ENCODE measurements at regions not wholly inside any gene's neighbourhood (a gene's known extent, or its start where the extent isn't known, plus 50 kb on each side); places are given as distances from the start of the nearest gene placed in this dataset.
"Not testable (repeated sequence)": the region's sequence is repeated elsewhere in the genome, so short reads cannot be mapped to it uniquely, and the experiment has no call there.

DNA sequence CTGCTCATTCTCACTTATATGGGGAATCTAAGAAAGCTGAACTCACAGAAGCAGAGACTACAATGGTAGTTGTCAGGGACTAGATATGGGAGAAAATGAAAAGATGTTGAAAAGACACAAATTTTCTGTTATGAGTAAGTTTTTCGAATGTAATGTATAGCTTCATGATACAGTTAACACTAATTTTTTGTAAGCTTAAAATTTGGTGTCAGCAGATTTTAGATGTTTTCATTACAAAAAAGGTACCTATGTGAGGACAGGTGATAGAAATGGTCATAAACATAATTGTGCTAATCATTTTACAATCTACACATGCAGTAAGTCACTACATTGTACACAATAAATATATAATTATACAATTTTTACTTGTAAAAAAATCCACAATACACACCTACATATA, 286.6 kb downstream of the ZNF33B start:
- Histone ChIP-seq H3K27me3 (ENCODE audit: control insufficient read depth, extremely low read depth, insufficient read depth, low read length) (no peaks in the 10 kb centered on the region), H3K9me1 (ENCODE audit: control insufficient read depth, extremely low read depth, insufficient read depth, low read length) (no peaks in the 10 kb centered on the region), H3K9me3 (ENCODE audit: control insufficient read depth, low read depth, low read length) (peaks cover 2% of the 10 kb centered on the region), H3K27ac (ENCODE audit: control insufficient read depth, insufficient read depth, low read length) (no peak overlapping the region), H2AFZ (ENCODE audit: control insufficient read depth, low read length) (no peak overlapping the region), H3K4me2 (ENCODE audit: control insufficient read depth, extremely low read depth, insufficient read depth, low read depth, low read length) (no peak overlapping the region), H4K20me1 (ENCODE audit: control insufficient read depth, extremely low read depth, insufficient read depth, low read length) (no peaks in the 10 kb centered on the region), H3K36me3 (ENCODE audit: control insufficient read depth in 2 of 2, extremely low read depth in 1 of 2, insufficient read depth in 2 of 2, low read length in 2 of 2) (no peaks in the 10 kb centered on the region), H3K79me2 (ENCODE audit: control insufficient read depth, insufficient read depth, low read length) (peaks cover 2% of the 10 kb centered on the region), H3K4me1 (ENCODE audit: control insufficient read depth, extremely low read depth, insufficient read depth, low read length) (no peaks in the 10 kb centered on the region), H3K4me3 (ENCODE audit: control insufficient read depth in 2 of 3, extremely low read depth in 1 of 3, insufficient read depth in 2 of 3, low read depth in 1 of 3, low read length in 3 of 3) (no peak overlapping the region), H3K9ac (ENCODE audit: control insufficient read depth, extremely low read depth, insufficient read depth, low read length) (no peak overlapping the region)
- FAIRE-seq (no peak), DNase-seq (ENCODE audit: low read depth, low spot score) (no peak)
- TF ChIP-seq EZH2 (IDR thresholded peaks at IDR 0.05; ENCODE audit: low read length) (no peak), CTCF (optimal IDR thresholded peaks at IDR 0.05 in 1 of 3, IDR thresholded peaks at IDR 0.05 in 1 of 3, conservative IDR thresholded peaks at IDR 0.05 in 1 of 3; ENCODE audit: extremely low read depth in 1 of 3, insufficient read depth in 2 of 3, low read length in 3 of 3) (no peak)
- dilution Hi-C loops (cut with MboI; ENCODE audit: extremely low pct_ligation_motif_present, low sequenced_read_pairs), result no loop called here

DNA sequence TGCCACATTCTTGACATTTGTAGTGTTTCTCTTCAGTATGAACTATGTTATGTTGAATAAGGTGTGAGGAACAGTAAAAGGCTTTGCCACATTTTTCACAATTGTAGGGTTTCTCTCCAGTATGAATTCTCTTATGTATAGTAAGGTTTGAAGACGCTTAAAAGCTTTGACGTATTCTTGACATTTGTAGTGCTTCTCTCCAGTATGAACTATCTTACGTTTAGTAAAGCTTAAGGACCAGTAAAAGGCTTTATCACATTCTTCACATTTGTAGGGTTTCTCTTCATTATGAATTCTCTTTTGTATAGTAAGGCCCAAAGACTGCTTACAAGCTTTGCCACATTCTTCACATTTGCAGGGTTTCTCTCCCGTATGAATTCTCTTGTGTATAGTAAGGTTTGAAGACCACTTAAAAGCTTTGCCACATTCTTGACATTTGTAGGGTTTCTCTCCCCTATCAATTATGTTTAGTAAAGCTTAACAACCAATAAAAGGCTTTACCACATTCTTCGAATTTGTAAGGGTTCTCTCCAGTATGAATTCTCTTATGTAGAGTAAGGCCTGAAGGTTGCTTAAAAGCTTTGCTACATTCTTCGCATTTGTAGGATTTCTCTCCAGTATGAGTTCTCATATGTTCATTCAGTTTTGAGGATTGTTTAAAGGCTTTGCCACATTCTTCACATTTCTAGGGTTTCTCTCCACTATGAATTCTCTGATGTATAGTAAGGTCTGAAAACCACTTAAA, 301.6 kb downstream of the ZNF33B start:
- H3K4me2 ChIP-seq (ENCODE audit: control insufficient read depth, extremely low read depth, insufficient read depth, low read depth, low read length); H3K9ac ChIP-seq (ENCODE audit: control insufficient read depth, extremely low read depth, insufficient read depth, low read length); DNase-seq (ENCODE audit: low read depth, low spot score); H4K20me1 ChIP-seq (ENCODE audit: control insufficient read depth, extremely low read depth, insufficient read depth, low read length); H3K79me2 ChIP-seq (ENCODE audit: control insufficient read depth, insufficient read depth, low read length); H2AFZ ChIP-seq (ENCODE audit: control insufficient read depth, low read length); H3K27ac ChIP-seq (ENCODE audit: control insufficient read depth, insufficient read depth, low read length); H3K9me1 ChIP-seq (ENCODE audit: control insufficient read depth, extremely low read depth, insufficient read depth, low read length); H3K27me3 ChIP-seq (ENCODE audit: control insufficient read depth, extremely low read depth, insufficient read depth, low read length); FAIRE-seq; dilution Hi-C loops (cut with MboI; ENCODE audit: extremely low pct_ligation_motif_present, low sequenced_read_pairs); H3K4me3 ChIP-seq (ENCODE audit: control insufficient read depth in 2 of 3, extremely low read depth in 1 of 3, insufficient read depth in 2 of 3, low read depth in 1 of 3, low read length in 3 of 3); H3K36me3 ChIP-seq (ENCODE audit: control insufficient read depth in 2 of 2, extremely low read depth in 1 of 2, insufficient read depth in 2 of 2, low read length in 2 of 2); H3K9me3 ChIP-seq (ENCODE audit: control insufficient read depth, low read depth, low read length); H3K4me1 ChIP-seq (ENCODE audit: control insufficient read depth, extremely low read depth, insufficient read depth, low read length): not testable (repeated sequence)

GRCh38 chr10:42335653-42336296, 302.6 kb downstream of the ZNF33B start:
- H3K27ac ChIP-seq (ENCODE audit: control insufficient read depth, insufficient read depth, low read length); H2AFZ ChIP-seq (ENCODE audit: control insufficient read depth, low read length); H3K4me3 ChIP-seq (ENCODE audit: control insufficient read depth in 2 of 3, extremely low read depth in 1 of 3, insufficient read depth in 2 of 3, low read depth in 1 of 3, low read length in 3 of 3); H3K4me1 ChIP-seq (ENCODE audit: control insufficient read depth, extremely low read depth, insufficient read depth, low read length); H4K20me1 ChIP-seq (ENCODE audit: control insufficient read depth, extremely low read depth, insufficient read depth, low read length); H3K36me3 ChIP-seq (ENCODE audit: control insufficient read depth in 2 of 2, extremely low read depth in 1 of 2, insufficient read depth in 2 of 2, low read length in 2 of 2); dilution Hi-C loops (cut with MboI; ENCODE audit: extremely low pct_ligation_motif_present, low sequenced_read_pairs); FAIRE-seq; H3K79me2 ChIP-seq (ENCODE audit: control insufficient read depth, insufficient read depth, low read length); DNase-seq (ENCODE audit: low read depth, low spot score); H3K27me3 ChIP-seq (ENCODE audit: control insufficient read depth, extremely low read depth, insufficient read depth, low read length); H3K9me3 ChIP-seq (ENCODE audit: control insufficient read depth, low read depth, low read length); H3K9ac ChIP-seq (ENCODE audit: control insufficient read depth, extremely low read depth, insufficient read depth, low read length); H3K9me1 ChIP-seq (ENCODE audit: control insufficient read depth, extremely low read depth, insufficient read depth, low read length); H3K4me2 ChIP-seq (ENCODE audit: control insufficient read depth, extremely low read depth, insufficient read depth, low read depth, low read length): not testable (repeated sequence)
